Endometrium (tissue), 2 donors: ENCODE measurements at regions not wholly inside any gene's neighbourhood (a gene's known extent, or its start where the extent isn't known, plus 50 kb on each side); places are given as distances from the start of the nearest gene placed in this dataset.
A peak's percentile ranks its signal among the peaks of the same experiment; 100 is the strongest.

Source experiments
- FAIRE-seq: peaks from 2 replicates; lab custom pipeline; 2012; peaks lifted over from hg19 to GRCh38; lab: Jason Lieb, UNC
- donor health status: control.
- donor health status: control.

- no peak for FAIRE-seq
Observed at GRCh38 chr21:45338311-45339017, 50.8 kb upstream of the POFUT2 start.

DNA sequence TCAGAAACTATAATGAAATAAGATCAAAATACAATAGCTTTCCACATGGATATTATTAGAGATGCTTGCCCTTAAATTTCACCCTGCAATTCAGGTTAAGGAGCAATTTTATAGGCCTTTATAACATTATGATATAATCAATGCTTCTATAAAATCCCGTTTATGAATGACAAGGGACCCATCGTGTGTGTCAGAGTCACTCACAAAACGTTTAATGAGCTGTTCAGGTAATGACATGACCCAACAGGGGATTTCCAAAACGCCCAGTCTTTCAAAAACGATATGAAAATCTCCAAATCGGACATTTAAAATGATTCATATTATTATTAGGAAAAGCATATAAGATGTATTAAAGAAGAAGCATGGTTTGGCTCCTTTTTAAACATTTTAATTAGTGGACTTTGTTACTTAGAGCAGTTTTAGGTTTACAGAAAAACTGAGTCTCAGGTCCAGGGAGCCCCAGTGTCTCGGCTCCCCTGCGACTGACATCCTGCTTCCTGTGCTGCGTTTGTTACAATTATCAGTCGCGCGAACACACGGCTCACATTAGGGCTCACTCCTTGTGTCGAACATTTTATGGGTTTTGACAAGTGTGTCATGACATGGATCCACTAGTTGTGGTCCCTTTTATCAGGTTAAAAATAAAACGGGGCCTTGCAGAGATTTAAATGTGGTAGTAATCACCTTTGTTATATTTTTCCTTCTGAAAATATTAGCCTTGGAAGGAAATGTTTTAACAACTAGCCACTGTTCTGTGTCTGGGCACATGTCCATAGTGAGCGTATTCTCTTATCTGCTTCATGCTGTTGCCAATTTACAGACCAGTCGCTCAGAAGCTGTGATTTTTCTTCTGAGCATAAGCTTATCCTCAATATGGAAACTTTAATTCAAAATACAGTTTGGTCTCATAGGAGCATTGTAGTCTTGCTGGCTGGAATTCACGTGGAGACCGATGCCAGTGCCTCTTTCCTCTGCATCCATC lies 52.0 kb upstream of the POFUT2 start:
- FAIRE-seq, result no peak

DNA sequence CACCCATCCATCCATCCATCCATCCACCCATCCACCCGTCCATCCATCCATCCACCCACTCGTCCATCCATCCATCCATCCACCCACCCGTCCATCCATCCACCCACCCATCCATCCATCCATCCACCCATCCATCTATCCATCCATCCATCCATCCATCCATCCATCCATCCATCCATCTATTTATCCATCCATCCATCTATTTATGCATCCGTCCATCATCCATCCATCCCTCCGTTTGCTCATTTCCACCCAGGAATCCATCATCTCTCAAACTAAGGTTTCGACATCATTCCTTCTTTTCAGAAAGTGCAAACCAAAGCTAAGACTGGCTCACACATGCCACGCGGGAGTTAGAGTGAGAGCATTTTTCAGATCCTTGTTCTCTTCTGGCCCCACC lies 52.8 kb upstream of the POFUT2 start:
- FAIRE-seq, result no peak

DNA sequence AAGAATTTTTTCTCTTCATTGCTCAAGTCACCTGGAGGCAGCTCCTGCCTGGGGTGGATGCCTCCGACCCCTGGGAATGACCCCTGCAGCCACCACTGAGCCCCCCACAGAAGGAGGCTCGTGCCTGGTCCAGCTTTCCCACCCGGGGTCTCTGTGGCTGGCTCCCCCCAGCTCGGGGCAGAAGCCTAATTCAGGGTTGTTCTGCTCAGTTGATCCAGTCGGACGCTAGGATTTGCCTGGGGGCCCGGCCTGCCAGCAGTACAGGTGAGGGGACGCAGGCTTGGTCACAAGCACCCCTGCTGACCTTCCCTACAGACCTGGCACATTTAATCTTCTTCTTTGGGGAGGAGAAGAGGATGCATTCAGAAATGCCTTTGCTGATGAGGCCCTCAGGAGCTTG lies 53.6 kb upstream of the POFUT2 start:
- no peak for FAIRE-seq

GRCh38 chr21:45341779-45342178 lies 54.1 kb upstream of the POFUT2 start:
- FAIRE-seq, result no peak

DNA sequence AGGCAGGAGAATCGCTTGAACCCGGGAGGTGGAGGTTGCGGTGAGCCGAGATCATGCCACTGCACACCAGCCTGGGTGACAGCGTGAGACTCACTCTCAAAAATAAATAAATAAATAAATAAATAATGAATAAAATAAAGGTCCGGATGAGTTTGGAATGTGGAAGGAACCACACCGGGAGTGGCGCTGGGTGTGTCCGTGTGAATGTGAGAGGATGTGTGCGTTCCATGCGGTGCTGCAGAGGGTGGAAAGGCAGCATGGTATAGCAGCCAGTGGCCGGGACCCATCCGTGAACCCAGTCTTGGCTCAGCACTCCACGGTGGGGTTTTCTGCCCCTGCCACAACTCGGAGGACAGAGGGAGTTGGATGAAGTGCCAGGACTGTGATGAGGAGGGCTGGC lies 56.2 kb upstream of the POFUT2 start:
- no peak for FAIRE-seq

DNA sequence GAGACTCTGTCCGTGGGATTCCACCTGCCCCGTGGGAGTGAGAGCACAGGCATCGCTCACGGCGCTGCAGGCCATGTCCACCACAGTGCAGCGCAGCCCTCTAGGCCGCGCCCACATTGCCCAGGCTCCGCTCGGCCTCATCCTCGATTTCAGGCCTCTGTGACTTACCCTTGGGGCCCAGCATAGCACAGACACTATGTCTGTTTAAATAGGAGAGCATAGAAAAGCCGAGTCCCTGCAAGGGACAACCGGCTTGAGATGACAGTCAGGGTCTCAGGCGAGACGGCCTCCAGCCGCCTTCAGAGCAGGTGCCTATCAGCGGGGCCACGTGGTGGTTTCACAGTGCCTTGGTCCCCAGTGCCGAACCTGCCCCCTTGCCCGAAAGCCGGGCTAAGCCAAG lies 56.9 kb upstream of the POFUT2 start:
- no peak for FAIRE-seq

DNA sequence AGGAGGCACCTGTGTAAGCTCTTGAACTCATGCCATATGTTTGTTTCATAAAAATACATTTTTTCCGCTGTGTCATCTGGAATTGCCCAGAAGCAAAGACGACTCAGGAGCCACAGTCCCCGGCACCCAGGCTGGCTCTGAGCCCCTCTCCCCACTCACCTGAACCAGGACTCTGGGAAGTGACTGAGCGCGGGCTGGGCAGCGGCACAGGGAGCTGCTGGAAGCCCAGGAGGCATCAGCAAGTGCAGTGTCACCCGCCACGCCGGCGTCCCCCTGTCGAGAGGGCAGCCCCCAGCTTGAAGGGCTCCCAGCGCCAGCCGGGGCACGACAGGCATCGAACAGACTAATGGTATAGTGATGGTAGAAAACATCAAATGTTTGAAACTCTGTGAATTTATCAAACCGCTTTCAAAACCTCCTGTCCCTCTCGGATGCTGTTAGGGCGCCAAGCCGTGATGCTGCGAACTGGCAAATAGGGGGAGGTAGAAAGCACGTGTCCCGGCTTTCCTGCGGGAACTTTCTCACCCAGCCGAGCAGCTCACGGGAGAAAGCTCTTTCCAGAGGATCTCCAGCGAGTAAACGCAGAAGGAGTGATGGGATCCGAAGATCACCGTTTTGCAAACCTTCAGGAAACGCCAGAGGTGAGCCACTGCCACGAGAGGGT lies 57.8 kb upstream of the COL18A1 start:
- no peak for FAIRE-seq

- peak; percentile 8 for FAIRE-seq
Observed at GRCh38 chr21:45347712-45348499, 57.1 kb upstream of the COL18A1 start.

GRCh38 chr21:45348591-45349327 lies 56.2 kb upstream of the COL18A1 start:
- no peak for FAIRE-seq

DNA sequence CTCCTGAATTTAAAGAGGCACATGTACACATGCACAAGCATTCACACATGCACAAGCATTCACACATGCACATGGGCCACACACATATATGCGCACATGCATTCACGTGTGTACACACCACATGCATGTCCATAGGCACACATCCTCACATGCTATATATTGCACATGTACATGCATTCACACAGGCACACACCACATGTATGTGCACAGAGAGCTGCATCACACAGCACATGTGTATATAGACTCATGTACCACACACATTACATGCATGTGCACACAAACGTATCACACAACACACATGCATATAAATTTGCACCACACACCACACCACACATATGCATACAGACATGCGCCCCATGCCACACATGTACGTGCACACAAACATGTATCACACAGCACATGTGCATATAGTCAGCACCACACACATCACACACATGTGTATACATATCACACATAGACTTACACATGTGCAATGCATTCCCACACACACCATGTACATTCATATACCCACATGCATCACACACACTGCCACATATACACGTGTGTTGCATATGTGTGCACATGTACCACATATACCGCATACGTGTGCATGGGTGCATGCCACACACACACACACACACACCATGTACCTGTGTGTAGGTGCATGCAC lies 54.6 kb upstream of the COL18A1 start:
- no peak for FAIRE-seq

GRCh38 chr21:45351061-45351460 lies 53.9 kb upstream of the COL18A1 start:
- no peak for FAIRE-seq

DNA sequence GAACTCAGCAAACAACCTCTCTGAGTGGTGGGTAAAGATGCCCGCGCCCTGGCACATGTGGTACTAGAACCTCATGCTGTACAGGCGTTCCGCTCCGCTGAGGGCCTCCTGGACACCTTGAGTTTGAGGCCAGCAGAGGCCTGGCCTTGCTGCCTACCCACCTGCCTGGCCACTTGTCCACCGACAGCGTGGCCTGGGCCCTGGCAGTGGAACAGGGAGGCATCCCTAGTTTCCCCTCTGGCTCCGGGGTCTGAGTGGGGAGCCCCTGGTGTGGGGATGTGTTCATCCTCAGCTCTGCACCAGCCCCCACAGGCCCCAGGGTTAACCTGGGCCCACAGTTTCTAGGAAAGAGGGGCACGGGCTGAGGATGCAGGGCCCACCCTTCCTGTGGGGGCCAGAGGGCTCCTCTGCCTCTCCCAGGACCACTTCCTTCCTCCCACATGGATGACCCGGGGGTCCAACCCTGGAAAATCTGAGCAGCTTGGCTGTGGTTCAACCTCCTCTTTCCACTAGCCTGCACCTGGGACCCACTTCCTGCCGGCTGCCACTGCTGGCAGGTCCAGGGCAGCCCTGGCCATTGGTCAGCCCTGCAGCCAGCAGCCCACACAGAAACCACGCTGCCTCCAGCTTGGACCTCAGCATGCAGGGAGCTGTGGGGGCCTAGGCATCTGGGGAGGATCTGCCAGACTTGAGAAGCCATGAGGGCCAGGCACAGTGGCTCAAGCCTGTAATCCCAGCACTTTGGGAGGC lies 53.3 kb upstream of the COL18A1 start:
- no peak for FAIRE-seq

- FAIRE-seq, result no peak
Observed at GRCh38 chr21:45352621-45353139, 52.3 kb upstream of the COL18A1 start.

GRCh38 chr21:45353200-45353599 lies 51.8 kb upstream of the COL18A1 start:
- peak; percentile 8 for FAIRE-seq

DNA sequence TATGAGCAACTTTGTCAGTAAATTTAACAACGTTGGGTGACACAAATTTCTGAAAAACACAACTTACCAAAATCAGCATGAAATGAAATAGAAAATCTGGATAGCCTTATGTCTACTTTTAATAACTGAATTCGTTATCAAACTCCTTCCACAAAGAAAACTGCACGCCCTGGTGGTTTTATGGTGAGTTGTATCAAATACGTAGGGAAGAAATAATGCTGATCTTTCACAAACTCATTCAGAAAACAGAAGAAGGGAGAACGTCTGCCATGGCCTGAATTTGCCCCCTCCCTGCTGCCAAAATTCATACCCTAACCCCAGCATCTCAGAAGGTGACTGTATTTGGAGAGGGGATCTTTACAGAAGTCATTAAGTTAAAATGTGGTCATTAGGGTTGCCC lies 50.0 kb upstream of the COL18A1 start:
- no peak for FAIRE-seq
